ENCODE measurements at regions not wholly inside any gene's neighbourhood (a gene's known extent, or its start where the extent isn't known, plus 50 kb on each side); places are given as distances from the start of the nearest gene placed in this dataset.

- H2AFZ ChIP-seq (ENCODE audit: low read depth, low read length): no peak overlapping the region
- no peaks in the 10 kb centered on the region for H4K20me1 ChIP-seq (ENCODE audit: insufficient read depth)
- H3K36me3 ChIP-seq (ENCODE audit: insufficient read depth, low read length): no peaks in the 10 kb centered on the region
- H3K27me3 ChIP-seq (ENCODE audit: insufficient read depth, low read depth, low read length): no peaks in the 10 kb centered on the region
- H3K9me2 ChIP-seq (ENCODE audit: insufficient read depth, low read length): no peaks in the 10 kb centered on the region
- no peak overlapping the region for H3K9ac ChIP-seq (ENCODE audit: low read length)
- no peak overlapping the region for H3K4me3 ChIP-seq (ENCODE audit: low read length)
- no peaks in the 10 kb centered on the region for H3K79me2 ChIP-seq (replicated peaks; ENCODE audit: insufficient read depth, low read length)
- H3K27ac ChIP-seq (ENCODE audit: low read length): no peak overlapping the region
- TF ChIP-seq MXI1 (conservative IDR thresholded peaks at IDR 0.05; ENCODE audit: poor library complexity, severe bottlenecking) (no peak), EZH2 (IDR thresholded peaks at IDR 0.05; ENCODE audit: borderline replicate concordance, insufficient read depth, low read length, poor library complexity, severe bottlenecking) (no peak), CTCF (IDR thresholded peaks at IDR 0.05; ENCODE audit: poor library complexity, severe bottlenecking) (no peak), TAF1 (IDR thresholded peaks at IDR 0.05; ENCODE audit: low read depth) (no peak), REST (IDR thresholded peaks at IDR 0.05; ENCODE audit: borderline replicate concordance) (no peak), EP300 (conservative IDR thresholded peaks at IDR 0.05; ENCODE audit: poor library complexity, severe bottlenecking) (no peak), POLR2AphosphoS5 (IDR thresholded peaks at IDR 0.05) (no peak), RAD21 (conservative IDR thresholded peaks at IDR 0.05) (no peak), SMC3 (conservative IDR thresholded peaks at IDR 0.05; ENCODE audit: poor library complexity) (no peak)
- H3K9me3 ChIP-seq (ENCODE audit: low read length): no peaks in the 10 kb centered on the region
- H3F3A ChIP-seq (ENCODE audit: insufficient read depth, low read length, poor library complexity, severe bottlenecking): no peaks in the 10 kb centered on the region
- H3K4me2 ChIP-seq (ENCODE audit: low read length): no peak overlapping the region
Measured at GRCh38 chr14:27427796-27428195, 830.0 kb upstream of the NOVA1 start.

- no peak overlapping the region for H2AFZ ChIP-seq (ENCODE audit: low read depth, low read length)
- TF ChIP-seq CTCF (IDR thresholded peaks at IDR 0.05; ENCODE audit: poor library complexity, severe bottlenecking): no peak
- TF ChIP-seq EP300 (conservative IDR thresholded peaks at IDR 0.05; ENCODE audit: poor library complexity, severe bottlenecking): no peak
- TF ChIP-seq TAF1 (IDR thresholded peaks at IDR 0.05; ENCODE audit: low read depth): no peak
- TF ChIP-seq SMC3 (conservative IDR thresholded peaks at IDR 0.05; ENCODE audit: poor library complexity): no peak
- TF ChIP-seq MXI1 (conservative IDR thresholded peaks at IDR 0.05; ENCODE audit: poor library complexity, severe bottlenecking): no peak
- no peak for TF ChIP-seq POLR2AphosphoS5 (IDR thresholded peaks at IDR 0.05)
- no peak for TF ChIP-seq RAD21 (conservative IDR thresholded peaks at IDR 0.05)
- no peak for TF ChIP-seq REST (IDR thresholded peaks at IDR 0.05; ENCODE audit: borderline replicate concordance)
- TF ChIP-seq EZH2 (IDR thresholded peaks at IDR 0.05; ENCODE audit: borderline replicate concordance, insufficient read depth, low read length, poor library complexity, severe bottlenecking): no peak
- H3K27me3 ChIP-seq (ENCODE audit: insufficient read depth, low read depth, low read length): no peaks in the 10 kb centered on the region
- H3K9me2 ChIP-seq (ENCODE audit: insufficient read depth, low read length): no peaks in the 10 kb centered on the region
- no peaks in the 10 kb centered on the region for H4K20me1 ChIP-seq (ENCODE audit: insufficient read depth)
- no peak overlapping the region for H3K4me3 ChIP-seq (ENCODE audit: low read length)
- no peaks in the 10 kb centered on the region for H3K9me3 ChIP-seq (ENCODE audit: low read length)
- no peak overlapping the region for H3K9ac ChIP-seq (ENCODE audit: low read length)
- no peaks in the 10 kb centered on the region for H3K36me3 ChIP-seq (ENCODE audit: insufficient read depth, low read length)
- no peak overlapping the region for H3K4me2 ChIP-seq (ENCODE audit: low read length)
- no peaks in the 10 kb centered on the region for H3F3A ChIP-seq (ENCODE audit: insufficient read depth, low read length, poor library complexity, severe bottlenecking)
- no peaks in the 10 kb centered on the region for H3K79me2 ChIP-seq (replicated peaks; ENCODE audit: insufficient read depth, low read length)
- no peak overlapping the region for H3K27ac ChIP-seq (ENCODE audit: low read length)
Measured at GRCh38 chr14:27435923-27436670, 838.3 kb upstream of the NOVA1 start.
